Peyer's patch (tissue), 4 donors: ENCODE measurements at regions not wholly inside any gene's neighbourhood (a gene's known extent, or its start where the extent isn't known, plus 50 kb on each side); places are given as distances from the start of the nearest gene placed in this dataset.

ENCODE experiments used
- POLR2A ChIP-seq, 2 donors: fragments of 450-650 bp; IDR thresholded peaks; one replicate each; pipeline ENCODE4 v1.5.1; 2017; ENCODE audit warnings: antibody characterized with exemption in 2 of 2, mild to moderate bottlenecking in 2 of 2, moderate library complexity in 2 of 2
- TF ChIP-seq, protein P1 (sequence below), 6 experiments: fragments of 450-650 bp in 4 of 6; fragments of 200-600 bp in 2 of 6; sonication (generic) in 1 of 6; IDR thresholded peaks; one replicate each; pipeline ENCODE4 v1.5.1; 2017 to 2019; ENCODE audit warnings: antibody characterized with exemption in 6 of 6, mild to moderate bottlenecking in 3 of 6, moderate library complexity in 1 of 6

DNA sequence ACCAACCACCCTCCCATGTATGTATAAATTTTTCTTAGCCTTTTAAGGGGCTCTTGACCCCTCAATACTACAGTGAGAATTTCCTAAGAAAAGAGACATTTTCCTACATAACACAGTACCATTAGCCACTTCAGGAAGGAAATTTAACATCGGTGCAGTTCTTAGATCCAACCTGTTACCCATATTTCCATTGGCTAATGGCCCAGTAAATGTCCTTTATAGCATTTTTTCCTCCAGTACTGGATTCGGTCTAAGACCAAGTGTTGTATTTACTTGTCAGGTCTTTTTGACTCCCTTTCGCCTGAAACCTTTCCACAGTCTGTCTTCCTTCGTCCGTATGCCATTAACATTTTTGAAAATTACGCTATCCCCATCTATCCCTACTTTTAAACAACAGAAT is 173.4 kb upstream of the PMEPA1 start:
- TF ChIP-seq, protein P1, sequence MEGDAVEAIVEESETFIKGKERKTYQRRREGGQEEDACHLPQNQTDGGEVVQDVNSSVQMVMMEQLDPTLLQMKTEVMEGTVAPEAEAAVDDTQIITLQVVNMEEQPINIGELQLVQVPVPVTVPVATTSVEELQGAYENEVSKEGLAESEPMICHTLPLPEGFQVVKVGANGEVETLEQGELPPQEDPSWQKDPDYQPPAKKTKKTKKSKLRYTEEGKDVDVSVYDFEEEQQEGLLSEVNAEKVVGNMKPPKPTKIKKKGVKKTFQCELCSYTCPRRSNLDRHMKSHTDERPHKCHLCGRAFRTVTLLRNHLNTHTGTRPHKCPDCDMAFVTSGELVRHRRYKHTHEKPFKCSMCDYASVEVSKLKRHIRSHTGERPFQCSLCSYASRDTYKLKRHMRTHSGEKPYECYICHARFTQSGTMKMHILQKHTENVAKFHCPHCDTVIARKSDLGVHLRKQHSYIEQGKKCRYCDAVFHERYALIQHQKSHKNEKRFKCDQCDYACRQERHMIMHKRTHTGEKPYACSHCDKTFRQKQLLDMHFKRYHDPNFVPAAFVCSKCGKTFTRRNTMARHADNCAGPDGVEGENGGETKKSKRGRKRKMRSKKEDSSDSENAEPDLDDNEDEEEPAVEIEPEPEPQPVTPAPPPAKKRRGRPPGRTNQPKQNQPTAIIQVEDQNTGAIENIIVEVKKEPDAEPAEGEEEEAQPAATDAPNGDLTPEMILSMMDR (IDR thresholded peaks at IDR 0.05) = no peak
- no peak for TF ChIP-seq POLR2A (IDR thresholded peaks at IDR 0.05)
